DMS 273 (cell line): ENCODE measurements at regions not wholly inside any gene's neighbourhood (a gene's known extent, or its start where the extent isn't known, plus 50 kb on each side); places are given as distances from the start of the nearest gene placed in this dataset.
"Not testable (repeated sequence)": the region's sequence is repeated elsewhere in the genome, so short reads cannot be mapped to it uniquely, and the experiment has no call there.

Experiments
- DNase-seq: peaks from one replicate; lab custom pipeline; 2025; ENCODE audit not compliant: unreplicated experiment; lab: John Stamatoyannopoulos, UW

DNA sequence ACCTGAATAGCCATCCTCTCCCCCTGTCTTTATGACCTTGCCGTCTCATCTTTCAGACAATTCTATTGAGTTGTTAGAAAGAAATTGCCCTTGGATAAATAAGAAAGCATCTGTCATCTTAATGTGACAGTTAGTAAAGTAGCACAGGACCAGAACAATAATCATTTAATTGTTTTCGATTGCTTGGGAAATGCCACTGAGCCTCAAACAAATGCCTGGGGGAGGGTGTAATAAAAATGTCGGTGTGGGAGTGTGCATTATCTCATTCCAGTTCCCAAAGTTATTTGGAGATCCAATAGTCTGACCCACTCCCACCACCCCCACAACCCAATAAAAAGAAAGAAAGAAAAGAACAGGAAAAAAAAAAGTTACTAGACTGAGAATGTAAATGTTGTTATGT, 509.3 kb upstream of the LRRC7 start:
- no peak for DNase-seq

- no peak for DNase-seq
Observed at GRCh38 chr1:69070660-69071373, 496.9 kb upstream of the LRRC7 start.

DNA sequence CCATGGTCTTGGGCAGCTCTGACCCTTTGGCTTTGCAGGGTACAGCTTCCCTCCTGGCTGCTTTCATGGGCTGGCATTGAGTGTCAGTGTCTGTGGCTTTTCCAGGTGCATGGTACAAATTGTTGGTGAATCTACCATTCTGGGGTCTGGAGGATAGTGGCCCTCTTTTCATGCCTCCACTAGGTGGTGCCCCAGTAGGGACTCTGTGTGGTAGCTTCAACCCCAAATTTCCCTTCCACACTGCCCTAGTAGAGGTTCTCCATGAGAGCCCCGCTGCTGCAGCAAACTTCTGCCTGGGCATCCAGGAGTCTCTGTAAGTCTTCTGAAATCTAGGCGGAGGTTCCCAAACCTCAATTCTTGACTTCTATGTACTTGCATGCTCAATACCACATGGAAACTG, 494.5 kb upstream of the LRRC7 start:
- peak; percentile 11 for DNase-seq

DNA sequence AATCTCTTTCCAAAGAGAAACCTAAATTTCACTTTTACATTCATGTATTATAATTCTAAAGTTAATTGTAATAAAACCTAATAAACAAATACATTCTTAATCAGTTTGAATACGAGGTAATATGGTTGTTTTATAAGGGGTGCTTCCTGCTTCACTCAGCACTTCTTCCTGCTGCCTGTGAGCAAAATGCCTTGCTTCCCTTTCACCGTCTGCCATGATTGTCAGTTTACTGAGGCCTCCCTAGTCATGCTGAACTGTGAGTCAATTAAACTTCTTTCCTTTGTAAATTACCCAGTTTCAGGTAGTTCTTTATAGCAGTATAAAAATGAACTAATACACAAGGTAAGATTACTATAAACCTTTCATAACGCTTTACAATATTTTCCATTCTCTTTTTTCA, 491.1 kb upstream of the LRRC7 start:
- no peak for DNase-seq

- DNase-seq, result no peak
Observed at GRCh38 chr1:69077198-69077597, 490.5 kb upstream of the LRRC7 start.

DNA sequence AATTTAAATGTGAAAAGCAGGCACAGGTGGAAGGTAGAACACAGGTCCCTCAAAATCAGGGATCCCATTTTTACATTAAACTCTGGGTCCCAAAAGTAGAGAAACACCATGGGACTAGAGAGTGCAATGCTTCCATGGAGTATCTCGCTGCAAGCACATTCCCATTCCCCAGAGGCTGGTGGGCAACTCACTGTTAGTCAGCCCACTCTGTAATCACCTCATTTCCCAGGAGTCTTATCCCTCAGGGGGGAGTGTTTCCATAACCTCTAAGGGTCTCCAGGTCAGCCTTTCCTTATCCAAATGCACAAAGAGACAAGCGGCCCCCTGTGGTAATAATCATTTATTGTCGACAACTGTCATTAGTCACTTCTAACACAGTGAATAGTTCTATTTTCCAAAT, 490.1 kb upstream of the LRRC7 start:
- DNase-seq, result no peak

- peak; percentile 30 for DNase-seq
Observed at GRCh38 chr1:69081668-69082067, 486.1 kb upstream of the LRRC7 start.

DNA sequence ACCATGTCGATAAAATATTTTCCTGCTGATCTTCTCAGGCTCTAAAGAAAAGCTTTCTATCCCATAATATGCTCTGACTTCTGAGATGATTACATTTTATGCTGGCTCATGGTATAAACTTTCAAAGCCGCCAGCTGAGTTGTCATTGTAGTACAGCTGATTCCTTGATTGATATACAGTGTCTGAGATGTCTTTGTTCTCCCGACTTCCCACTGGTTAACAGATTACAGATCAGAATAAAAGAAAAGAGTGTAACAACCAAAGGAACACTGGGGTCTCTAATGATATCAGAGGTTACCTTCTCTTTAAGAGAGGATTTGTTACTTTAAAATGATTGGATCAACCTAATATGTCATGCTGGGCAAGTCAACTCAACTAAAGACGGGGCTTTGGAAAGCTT, 485.4 kb upstream of the LRRC7 start:
- no peak for DNase-seq

GRCh38 chr1:69086148-69086547, 481.6 kb upstream of the LRRC7 start:
- no peak for DNase-seq

DNA sequence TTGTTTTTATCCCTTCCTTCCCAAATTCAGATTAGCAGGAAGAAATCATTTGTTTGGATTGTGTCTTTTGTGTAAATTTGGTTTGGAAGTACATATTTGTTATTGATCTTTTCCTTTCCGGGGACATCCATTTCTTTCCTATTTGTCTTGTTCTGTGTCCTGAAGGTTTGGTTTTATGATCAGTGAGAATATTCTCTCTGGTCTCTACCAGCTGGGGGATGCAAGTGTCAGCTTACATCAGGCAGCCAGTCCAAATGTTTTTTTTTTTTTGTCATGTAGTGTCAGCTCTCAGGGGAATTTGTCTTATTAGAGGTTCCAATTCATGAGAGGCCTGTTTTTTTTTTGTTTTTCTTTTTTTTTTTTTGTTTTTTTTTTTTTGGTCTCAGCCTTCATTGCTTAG, 479.2 kb upstream of the LRRC7 start:
- peak; percentile 24 for DNase-seq

DNA sequence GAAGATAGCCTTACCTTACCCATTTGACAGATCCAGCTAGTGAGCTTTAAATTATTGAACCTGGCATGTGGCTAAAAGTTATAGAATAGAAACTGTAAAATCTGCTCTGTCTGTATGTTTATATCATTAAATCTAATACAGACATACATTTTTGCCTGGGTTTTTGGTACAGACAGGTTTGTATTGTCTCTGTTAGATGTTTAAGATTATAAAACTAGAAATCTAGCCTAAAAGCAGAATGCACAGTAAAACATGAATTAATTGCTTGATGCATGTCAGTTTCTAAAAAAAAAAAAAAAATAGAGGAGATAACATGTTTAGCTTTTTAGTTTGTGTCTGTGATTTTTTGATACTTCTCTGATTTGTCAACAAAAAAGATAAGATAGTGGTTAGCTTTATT, 477.6 kb upstream of the LRRC7 start:
- DNase-seq, result no peak

- DNase-seq, result no peak
Observed at GRCh38 chr1:69090752-69091151, 477.0 kb upstream of the LRRC7 start.

GRCh38 chr1:69102058-69102457, 465.7 kb upstream of the LRRC7 start:
- DNase-seq, result not testable (repeated sequence)

- DNase-seq, result no peak
Observed at GRCh38 chr1:69103213-69103612, 464.5 kb upstream of the LRRC7 start.

GRCh38 chr1:69103705-69104385, 463.9 kb upstream of the LRRC7 start:
- no peak for DNase-seq

GRCh38 chr1:69104894-69105293, 462.8 kb upstream of the LRRC7 start:
- DNase-seq, result no peak

DNA sequence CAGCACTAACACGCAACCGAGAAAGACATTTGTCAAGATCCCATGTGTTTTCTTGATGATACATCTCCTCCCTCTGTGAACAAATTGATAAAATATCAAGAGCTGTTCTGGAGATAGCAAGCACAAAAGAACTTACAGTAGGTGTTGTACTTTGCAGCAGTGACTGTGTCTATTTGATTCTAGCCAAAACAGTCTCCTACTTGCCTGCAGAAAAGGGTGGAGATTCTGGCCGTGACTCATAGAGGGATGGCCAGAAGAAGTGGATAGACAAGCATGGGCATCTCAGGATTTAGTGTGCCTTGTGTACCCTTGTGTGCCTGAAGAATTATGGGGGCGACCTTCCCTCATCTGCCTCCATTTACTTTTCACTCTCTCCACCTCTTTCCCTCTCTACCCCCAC, 458.4 kb upstream of the LRRC7 start:
- DNase-seq, result no peak

GRCh38 chr1:69110851-69111250, 456.9 kb upstream of the LRRC7 start:
- peak; percentile 79 for DNase-seq

DNA sequence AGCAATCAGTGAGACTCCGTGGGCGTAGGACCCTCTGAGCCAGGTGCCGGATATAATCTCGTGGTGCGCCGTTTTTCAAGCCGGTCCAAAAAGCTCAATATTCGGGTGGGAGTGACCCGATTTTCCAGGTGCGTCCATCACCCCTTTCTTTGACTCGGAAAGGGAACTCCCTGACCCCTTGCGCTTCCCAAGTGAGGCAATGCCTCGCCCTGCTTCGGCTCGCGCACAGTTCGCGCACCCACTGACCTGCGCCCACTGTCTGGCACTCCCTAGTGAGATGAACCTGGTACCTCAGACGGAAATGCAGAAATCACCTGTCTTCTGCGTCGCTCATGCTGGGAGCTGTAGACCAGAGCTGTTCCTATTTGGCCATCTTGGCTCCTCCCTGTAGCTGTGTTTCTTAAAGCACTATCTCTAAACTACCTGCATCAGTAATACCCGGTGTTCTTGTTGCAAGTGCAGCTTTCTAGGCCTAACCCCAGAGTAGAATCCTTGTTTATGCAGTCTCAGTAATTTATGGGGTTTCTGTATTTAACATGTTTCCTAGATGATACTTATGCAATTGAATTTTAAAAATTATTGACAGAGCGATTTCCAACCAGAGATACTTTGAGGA, 447.5 kb upstream of the LRRC7 start:
- DNase-seq, result not testable (repeated sequence)

- no peak for DNase-seq
Observed at GRCh38 chr1:69120817-69121216, 446.9 kb upstream of the LRRC7 start.

DNA sequence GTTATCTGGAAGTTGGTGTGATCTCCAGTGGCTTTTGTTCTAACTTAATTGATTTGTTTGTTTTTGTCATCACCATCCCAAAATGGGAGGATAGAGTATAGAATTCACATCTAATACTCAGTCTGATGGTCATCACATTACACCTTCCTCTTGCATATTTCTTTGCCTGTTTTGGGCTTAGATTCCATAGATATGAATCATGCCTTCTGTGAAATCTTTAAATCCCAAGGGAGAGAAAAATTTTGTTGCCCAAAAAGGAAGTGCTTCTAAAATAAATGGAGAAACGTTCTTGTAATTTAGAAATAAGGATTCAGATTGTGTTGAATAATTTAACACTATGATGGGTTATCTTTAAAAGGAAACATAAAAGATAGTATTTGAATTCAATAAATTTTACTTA, 446.0 kb upstream of the LRRC7 start:
- DNase-seq, result no peak

DNA sequence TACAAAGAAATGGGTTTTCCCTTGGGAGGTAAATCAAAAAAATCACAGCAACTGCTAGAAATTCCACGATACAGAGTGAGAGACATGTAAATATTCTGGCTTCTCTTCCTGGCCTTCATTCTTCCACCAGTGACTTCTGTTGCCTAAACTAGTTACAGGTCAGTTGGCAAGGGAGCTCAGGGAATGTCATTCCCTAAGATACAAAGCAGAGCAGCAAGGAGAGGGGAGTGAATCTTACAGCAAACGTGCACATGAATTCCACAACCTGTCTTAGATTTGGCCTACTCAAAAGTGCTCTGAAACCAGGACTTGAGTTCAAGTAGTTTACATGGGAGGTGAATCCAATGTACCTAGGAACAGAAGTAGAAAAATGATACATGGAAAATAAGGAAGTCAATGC, 445.3 kb upstream of the LRRC7 start:
- no peak for DNase-seq
